Panc1 (cell line): ENCODE measurements at regions not wholly inside any gene's neighbourhood (a gene's known extent, or its start where the extent isn't known, plus 50 kb on each side); places are given as distances from the start of the nearest gene placed in this dataset.

ENCODE experiments used
- ATAC-seq: fragments of 200-7000 bp; cut with Tn5 transposase; 2 replicates; pipeline ENCODE4 v1.9.1; 2020; ENCODE audit warnings: mild to moderate bottlenecking, moderate library complexity
- BruUV-seq: library from RNA; stranded (reverse); fragments of 400-500 nt; replicated peaks from 2 replicates; lab custom pipeline; 2021; lab: Mats Ljungman, UMichigan
- CTCF ChIA-PET: fragments of 300-600 bp; sonication (Branson Sonifier 250); formaldehyde crosslinking; loops from one replicate; lab custom pipeline; 2022; ENCODE audit warnings: antibody characterized with exemption; lab: Charles Lee
- POLR2A ChIA-PET: fragments of 300-600 bp; sonication (Branson Sonifier 250); formaldehyde crosslinking; loops from one replicate; lab custom pipeline; 2022; ENCODE audit warnings: antibody characterized with exemption; lab: Charles Lee
- DNase-seq: peaks from one replicate; pipeline ENCODE4 v3.0.0-alpha.2; 2010; ENCODE audit warnings: low read depth, low spot score
- H3K27ac ChIP-seq: 2 replicates; pipeline ENCODE4 v1.5.1; 2011; ENCODE audit warnings: mild to moderate bottlenecking, low read length, inconsistent platforms
- H3K27me3 ChIP-seq: fragments of 200-500 bp; sonication (Bioruptor generic); 2 replicates; pipeline ENCODE4 v1.6.0; 2014; ENCODE audit warnings: low read length, inconsistent platforms; ENCODE audit not compliant: control insufficient read depth, insufficient read depth
- H3K36me3 ChIP-seq: fragments of 200-500 bp; sonication (Bioruptor generic); 2 replicates; pipeline ENCODE4 v1.5.1; 2014; ENCODE audit warnings: inconsistent platforms, mild to moderate bottlenecking, low read length, moderate library complexity; ENCODE audit not compliant: control insufficient read depth, insufficient read depth
- H3K4me1 ChIP-seq: 2 replicates; pipeline ENCODE4 v1.5.1; 2011; ENCODE audit warnings: inconsistent platforms, mild to moderate bottlenecking, low read length, moderate library complexity; ENCODE audit not compliant: control insufficient read depth, insufficient read depth
- H3K4me3 ChIP-seq, 2 experiments: 2 replicates each; pipeline ENCODE4 v1.5.1; 2011 to 2012; ENCODE audit warnings: low read depth in 2 of 2, low read length in 2 of 2, mild to moderate bottlenecking in 2 of 2, inconsistent platforms in 1 of 2, moderate library complexity in 1 of 2
- H3K9me3 ChIP-seq: fragments of 200-500 bp; sonication (Bioruptor generic); 2 replicates; pipeline ENCODE4 v1.5.1; 2014; ENCODE audit warnings: low read depth, mild to moderate bottlenecking, inconsistent platforms, low read length, moderate library complexity; ENCODE audit not compliant: control insufficient read depth, insufficient read depth
- CTCF ChIP-seq: fragments of 450-650 bp; IDR thresholded peaks from 2 replicates; pipeline ENCODE4 v1.5.1; 2017; ENCODE audit warnings: mild to moderate bottlenecking
- POLR2AphosphoS5 ChIP-seq: IDR thresholded peaks from 2 replicates; pipeline ENCODE4 v1.6.1; 2012; ENCODE audit warnings: mild to moderate bottlenecking, low read depth, low read length, moderate library complexity
- REST ChIP-seq, 2 experiments: IDR thresholded peaks; 2 replicates each; pipeline ENCODE4 v1.6.1; 2011 to 2012; ENCODE audit warnings: low read depth in 2 of 2, control low read depth in 1 of 2, low read length in 1 of 2, mild to moderate bottlenecking in 1 of 2, moderate library complexity in 1 of 2; ENCODE audit not compliant: insufficient read depth in 1 of 2
- SIN3A ChIP-seq: IDR thresholded peaks from 2 replicates; pipeline ENCODE4 v1.6.1; 2012; ENCODE audit warnings: low read depth, mild to moderate bottlenecking, low read length, moderate library complexity, borderline replicate concordance; ENCODE audit not compliant: insufficient read depth
- TCF7L2 ChIP-seq: IDR thresholded peaks from 2 replicates; pipeline ENCODE4 v1.6.1; 2011; ENCODE audit warnings: mild to moderate bottlenecking, low read depth, low read length, inconsistent platforms
- in situ Hi-C: cut with HindIII; loops from 2 replicates; pipeline ENCODE4 v1.10.0; 2016; ENCODE audit warnings: low sequenced_read_pairs, low pct_unique_long_range_greater_than_20kb
- intact Hi-C: fragments of 100-400 bp; cut with micrococcal nuclease; formaldehyde crosslinking; loops from one replicate; pipeline ENCODE4 v1.10.0; 2022; ENCODE audit not compliant: unreplicated experiment

- Histone ChIP-seq H3K27ac (no peak overlapping the region), H3K4me3 (no peak overlapping the region), H3K27me3 (no peaks in the 10 kb centered on the region), H3K36me3 (no peaks in the 10 kb centered on the region), H3K9me3 (no peaks in the 10 kb centered on the region), H3K4me1 (peaks cover 10% of the 10 kb centered on the region; the same call in 1 of the 2 replicates)
- ATAC-seq (no peak), DNase-seq (no peak)
- CTCF ChIA-PET: no interaction called here
- TF ChIP-seq POLR2AphosphoS5 (no peak), CTCF (no peak), SIN3A (no peak), REST (IDR thresholded peaks at IDR 0.05; ENCODE audit: insufficient read depth in 1 of 2, low read depth in 2 of 2, low read length in 1 of 2) (no peak), TCF7L2 (no peak)
- in situ Hi-C loops (no loop called here), intact Hi-C loops (no loop called here)
- no TSS peak for BruUV-seq
- POLR2A ChIA-PET: no interaction called here
These were observed 646.8 kb upstream of the IGFBP3 start for GRCh38 chr7:46567858-46568257.

GRCh38 chr7:46566097-46566774 lies 645.2 kb upstream of the IGFBP3 start:
- TF ChIP-seq TCF7L2 (no peak), REST (IDR thresholded peaks at IDR 0.05; ENCODE audit: insufficient read depth in 1 of 2, low read depth in 2 of 2, low read length in 1 of 2) (no peak), POLR2AphosphoS5 (no peak), SIN3A (no peak), CTCF (no peak)
- ChIA-PET POLR2A (no interaction called here), CTCF (interaction anchor here (0.9 kb wide), 1 partner anchor 643 kb away, joined by 4 read pairs; no protein-coding TSS in a partner anchor)
- no peaks in the 10 kb centered on the region for H3K36me3 ChIP-seq
- peaks cover 10% of the 10 kb centered on the region; the same call in 1 of the 2 replicates for H3K4me1 ChIP-seq
- ATAC-seq (no peak), DNase-seq (no peak)
- in situ Hi-C loops: no loop called here
- no peaks in the 10 kb centered on the region for H3K9me3 ChIP-seq
- intact Hi-C loops: no loop called here
- BruUV-seq: no TSS peak
- no peak overlapping the region for H3K27ac ChIP-seq
- no peak overlapping the region for H3K4me3 ChIP-seq
- H3K27me3 ChIP-seq: no peaks in the 10 kb centered on the region
